HG02970 (cell line): ENCODE measurements at regions not wholly inside any gene's neighbourhood (a gene's known extent, or its start where the extent isn't known, plus 50 kb on each side); places are given as distances from the start of the nearest gene placed in this dataset.

Experiments used
- ATAC-seq: cut with Tn5 transposase; IDR thresholded peaks from one replicate; pipeline ENCODE4 v1.9.1; 2021; ENCODE audit warnings: mild to moderate bottlenecking, moderate library complexity, moderate number of reproducible peaks; ENCODE audit not compliant: unreplicated experiment, low FRiP score

- no peak for ATAC-seq
Measured at GRCh38 chr2:59029058-59029457, 787.9 kb upstream of the FANCL start.

DNA sequence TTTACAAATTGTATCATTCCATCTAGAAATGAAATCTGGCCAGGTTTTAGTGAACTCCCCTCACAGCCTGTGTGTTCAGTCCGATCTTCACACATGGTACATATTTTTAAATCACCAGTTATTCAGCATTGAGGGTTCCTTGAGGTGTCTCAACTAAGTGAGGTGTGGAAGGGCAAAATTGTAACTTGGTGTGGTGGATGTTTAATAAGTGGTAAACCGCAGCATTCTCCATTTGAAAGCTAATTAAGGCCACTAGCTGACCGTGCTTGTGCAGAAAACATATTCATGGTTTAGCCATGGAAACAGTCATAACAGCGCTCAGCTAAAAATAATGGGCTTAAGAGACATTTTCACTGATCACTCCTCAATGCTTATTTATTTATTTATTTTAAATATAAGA is 786.2 kb upstream of the FANCL start:
- ATAC-seq = no peak

DNA sequence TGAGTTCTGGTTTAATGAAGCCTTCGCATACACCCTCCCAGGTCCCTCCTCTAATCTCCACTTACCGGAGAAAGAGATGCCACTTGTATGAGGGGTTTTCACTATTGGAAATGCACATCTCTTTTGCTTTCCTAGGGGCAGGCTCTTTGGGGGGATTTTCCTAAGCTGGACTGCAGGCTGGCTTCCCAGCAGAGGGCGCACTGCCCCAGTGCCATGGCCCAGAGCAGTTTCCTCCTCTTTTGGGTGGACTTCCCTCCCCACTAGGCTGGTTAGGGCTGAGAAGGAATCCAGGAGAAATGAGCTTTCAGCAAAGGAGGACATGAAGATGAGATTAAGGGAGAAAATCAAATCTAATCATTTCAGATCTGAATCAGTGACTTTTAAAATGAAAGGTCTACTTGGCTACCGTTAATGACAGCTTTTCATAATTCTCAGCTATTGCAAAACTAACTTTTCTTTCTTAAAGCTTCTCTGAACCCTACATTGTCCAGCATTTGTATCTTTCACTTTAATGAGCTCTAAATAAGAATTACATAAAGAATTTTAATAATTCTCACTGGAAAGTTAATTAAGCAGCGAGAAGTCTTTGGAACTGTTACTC is 784.1 kb upstream of the FANCL start:
- ATAC-seq = no peak

DNA sequence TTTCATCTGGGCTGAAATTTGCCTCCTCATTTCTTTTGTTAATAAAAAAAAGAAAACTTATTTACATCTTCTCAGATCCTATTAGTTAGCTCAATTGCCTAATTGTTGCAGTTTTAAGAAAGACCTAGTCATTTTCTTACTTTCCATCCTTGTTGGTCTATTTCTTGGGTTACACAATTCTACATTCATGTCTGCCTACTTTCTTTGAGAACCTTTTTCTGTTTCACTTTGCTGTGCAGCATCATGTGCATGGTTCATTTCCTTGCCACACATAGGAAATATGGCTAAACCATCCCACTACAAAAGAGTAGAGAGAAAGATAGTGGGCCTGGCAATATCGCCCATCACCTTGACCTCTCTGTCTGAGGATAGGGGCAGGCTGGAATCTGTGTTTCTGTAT is 780.7 kb upstream of the FANCL start:
- no peak for ATAC-seq

GRCh38 chr2:59019566-59020159 is 778.5 kb upstream of the FANCL start:
- ATAC-seq = no peak

GRCh38 chr2:59018737-59019136 is 777.6 kb upstream of the FANCL start:
- no peak for ATAC-seq

GRCh38 chr2:59015027-59015426 is 773.9 kb upstream of the FANCL start:
- no peak for ATAC-seq

DNA sequence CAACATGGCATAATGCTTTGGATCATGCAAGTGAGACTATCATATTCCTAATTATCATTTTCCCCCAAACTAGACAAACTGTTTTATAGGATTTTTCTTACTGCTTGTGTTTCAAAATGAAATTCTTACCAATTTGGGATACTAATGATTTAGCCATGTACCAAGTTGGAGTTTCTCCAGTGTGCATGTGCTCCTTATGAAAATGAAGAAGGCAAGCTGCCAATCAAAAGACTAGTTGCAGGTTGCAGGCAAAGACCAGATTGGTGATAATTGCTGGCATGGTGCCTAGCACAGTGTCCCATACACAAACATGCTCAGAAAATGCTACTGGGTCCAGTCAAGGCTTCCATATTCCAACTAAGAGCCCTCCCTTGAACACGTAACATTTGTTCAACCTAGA is 771.8 kb upstream of the FANCL start:
- ATAC-seq = no peak

DNA sequence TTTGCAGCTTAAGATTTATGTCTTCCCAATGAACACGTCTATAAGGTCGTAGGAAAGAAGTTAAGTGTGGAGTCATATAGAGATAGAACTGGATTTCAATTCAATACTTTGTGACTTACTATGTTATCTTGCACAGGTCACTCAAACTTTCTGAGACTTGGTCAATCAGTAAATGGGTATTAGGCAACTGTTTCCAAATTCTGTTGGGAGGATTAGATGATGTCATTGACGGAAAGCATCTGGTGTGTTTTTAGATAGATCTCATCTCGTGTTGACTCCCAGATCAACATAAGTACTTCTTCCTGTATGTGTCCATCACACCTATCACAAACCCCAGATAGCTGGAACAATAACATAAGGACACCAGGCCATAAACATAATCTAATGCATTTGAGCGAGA is 771.1 kb upstream of the FANCL start:
- no peak for ATAC-seq

GRCh38 chr2:59008950-59009349 is 767.8 kb upstream of the FANCL start:
- ATAC-seq = no peak

GRCh38 chr2:59005836-59006615 is 764.9 kb upstream of the FANCL start:
- ATAC-seq = no peak

DNA sequence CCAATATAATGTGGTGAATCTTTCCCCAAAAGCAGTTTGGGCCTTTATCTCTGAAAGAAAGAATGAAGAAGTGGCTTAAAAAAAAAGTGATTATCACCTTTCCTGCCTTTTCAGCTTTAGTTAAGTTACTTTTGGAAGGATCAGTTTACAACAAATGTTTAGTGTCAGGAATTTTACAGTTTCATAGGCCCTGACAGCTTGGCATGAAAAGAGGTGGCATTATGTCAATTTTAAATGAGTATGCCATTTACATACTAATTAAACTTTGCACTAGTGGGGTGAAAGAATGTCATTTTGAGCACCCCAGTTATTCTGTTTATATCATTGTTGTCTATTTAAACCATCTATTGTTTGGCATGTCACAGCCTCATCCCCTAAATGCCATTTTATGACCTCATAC is 763.5 kb upstream of the FANCL start:
- ATAC-seq = no peak

- no peak for ATAC-seq
Measured at GRCh38 chr2:59000796-59001195, 759.7 kb upstream of the FANCL start.

DNA sequence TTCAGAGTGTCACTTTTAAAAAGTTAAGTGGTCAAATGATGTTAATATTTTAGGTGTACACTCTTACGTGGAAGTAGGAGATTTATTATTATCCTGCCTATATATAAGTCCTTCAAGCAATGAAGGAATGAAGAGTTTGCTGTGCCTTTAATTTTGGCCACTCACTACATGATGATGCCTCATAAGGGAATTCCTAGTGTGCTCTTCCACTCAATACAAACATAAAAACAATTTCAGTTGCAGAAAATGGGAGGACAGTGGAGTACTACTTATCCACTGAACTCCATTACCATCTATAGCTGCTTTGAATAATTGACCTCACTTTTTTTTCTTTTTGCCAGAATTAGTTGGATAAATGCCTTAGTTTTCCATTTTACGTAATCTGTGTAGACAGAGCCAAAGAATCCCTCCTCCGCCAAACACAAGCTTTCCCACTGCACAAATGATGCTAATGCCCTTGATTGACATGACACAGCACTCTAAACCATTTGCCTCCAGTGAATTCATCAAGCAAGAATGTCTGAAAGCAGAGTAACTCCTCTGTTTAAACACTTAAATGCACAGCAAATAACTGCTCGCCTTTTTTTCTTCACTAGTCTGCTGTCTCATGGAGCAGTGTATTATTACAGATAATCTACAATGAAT is 751.1 kb upstream of the FANCL start:
- ATAC-seq = no peak

GRCh38 chr2:58991357-58991756 is 750.2 kb upstream of the FANCL start:
- no peak for ATAC-seq

GRCh38 chr2:58985541-58985940 is 744.4 kb upstream of the FANCL start:
- no peak for ATAC-seq

DNA sequence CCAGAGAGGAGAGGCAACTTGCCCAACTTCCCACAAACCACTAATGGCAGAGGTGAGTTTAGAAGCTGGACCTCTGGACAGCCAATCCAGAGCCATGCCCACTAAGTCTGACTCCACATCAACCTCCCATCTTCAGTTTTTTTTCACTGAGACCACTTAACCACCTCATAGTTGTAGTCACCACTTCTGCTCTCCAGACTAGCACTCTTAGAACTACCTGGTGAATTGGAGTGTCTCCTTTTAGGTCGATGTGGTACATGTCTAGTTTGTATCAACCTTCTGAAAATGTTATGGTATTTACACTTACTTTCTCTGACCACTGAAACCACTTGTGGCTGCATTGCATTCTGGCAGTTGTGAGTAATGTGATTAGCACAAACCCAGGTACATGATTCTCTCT is 743.6 kb upstream of the FANCL start:
- no peak for ATAC-seq

DNA sequence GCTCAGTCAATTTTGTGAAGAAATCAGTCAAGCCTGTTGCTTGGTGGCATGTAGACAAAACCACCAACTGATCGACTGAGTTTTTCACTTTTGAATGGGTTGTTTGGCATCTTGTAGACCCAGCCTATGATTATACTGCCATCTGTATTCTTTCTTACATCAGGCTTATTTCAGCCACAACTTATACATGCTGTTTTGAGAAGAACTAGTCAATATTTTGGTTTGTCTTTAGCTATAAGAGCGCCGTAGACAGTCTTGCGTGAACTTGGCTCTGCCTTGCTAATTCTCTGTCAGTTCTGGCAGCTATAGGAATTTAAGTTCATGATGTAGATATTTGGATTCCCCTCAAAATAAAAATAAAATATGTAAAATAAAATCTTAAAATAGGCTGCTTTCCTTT is 742.0 kb upstream of the FANCL start:
- no peak for ATAC-seq

- ATAC-seq = no peak
Measured at GRCh38 chr2:58981237-58981636, 740.1 kb upstream of the FANCL start.

GRCh38 chr2:58976375-58977071 is 735.4 kb upstream of the FANCL start:
- no peak for ATAC-seq

- ATAC-seq = no peak
Measured at GRCh38 chr2:58974881-58975280, 733.8 kb upstream of the FANCL start.
